Esophagus squamous epithelium (tissue), 4 donors: ENCODE measurements at regions not wholly inside any gene's neighbourhood (a gene's known extent, or its start where the extent isn't known, plus 50 kb on each side); places are given as distances from the start of the nearest gene placed in this dataset.
"Not testable (repeated sequence)": the region's sequence is repeated elsewhere in the genome, so short reads cannot be mapped to it uniquely, and the experiment has no call there.

Source experiments
- POLR2A ChIP-seq, 4 donors: fragments of 450-650 bp; IDR thresholded peaks; one replicate each; pipeline ENCODE4 v1.6.1; 2017; ENCODE audit warnings: antibody characterized with exemption in 4 of 4, mild to moderate bottlenecking in 4 of 4, moderate library complexity in 3 of 4
- TF ChIP-seq, protein P1 (sequence below), 6 experiments: fragments of 450-650 bp in 4 of 6; fragments of 200-600 bp in 2 of 6; sonication (generic) in 2 of 6; IDR thresholded peaks; one replicate each; pipeline ENCODE4 v1.5.1; 2016 to 2019; ENCODE audit warnings: antibody characterized with exemption in 6 of 6, mild to moderate bottlenecking in 4 of 6, moderate library complexity in 4 of 6

DNA sequence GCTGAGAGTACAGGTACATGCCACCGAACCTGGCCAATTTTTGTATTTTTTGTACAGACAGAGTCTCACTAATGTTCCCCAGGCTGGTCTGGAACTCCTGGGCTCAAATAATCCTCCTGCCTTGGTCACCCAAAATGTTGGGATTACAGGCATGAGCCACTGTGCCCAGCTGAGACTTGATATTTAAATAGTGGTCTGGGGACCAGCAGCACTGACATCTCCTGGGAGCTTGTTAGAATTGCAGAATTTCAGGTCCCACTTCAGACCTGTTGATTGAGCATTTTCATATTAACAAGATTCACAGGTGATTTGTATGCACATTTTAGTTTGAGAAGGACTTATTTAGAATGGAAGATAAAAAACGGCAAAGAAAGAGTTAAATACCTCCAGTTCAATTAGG is 57.0 kb upstream of the COBL start:
- TF ChIP-seq, protein P1, sequence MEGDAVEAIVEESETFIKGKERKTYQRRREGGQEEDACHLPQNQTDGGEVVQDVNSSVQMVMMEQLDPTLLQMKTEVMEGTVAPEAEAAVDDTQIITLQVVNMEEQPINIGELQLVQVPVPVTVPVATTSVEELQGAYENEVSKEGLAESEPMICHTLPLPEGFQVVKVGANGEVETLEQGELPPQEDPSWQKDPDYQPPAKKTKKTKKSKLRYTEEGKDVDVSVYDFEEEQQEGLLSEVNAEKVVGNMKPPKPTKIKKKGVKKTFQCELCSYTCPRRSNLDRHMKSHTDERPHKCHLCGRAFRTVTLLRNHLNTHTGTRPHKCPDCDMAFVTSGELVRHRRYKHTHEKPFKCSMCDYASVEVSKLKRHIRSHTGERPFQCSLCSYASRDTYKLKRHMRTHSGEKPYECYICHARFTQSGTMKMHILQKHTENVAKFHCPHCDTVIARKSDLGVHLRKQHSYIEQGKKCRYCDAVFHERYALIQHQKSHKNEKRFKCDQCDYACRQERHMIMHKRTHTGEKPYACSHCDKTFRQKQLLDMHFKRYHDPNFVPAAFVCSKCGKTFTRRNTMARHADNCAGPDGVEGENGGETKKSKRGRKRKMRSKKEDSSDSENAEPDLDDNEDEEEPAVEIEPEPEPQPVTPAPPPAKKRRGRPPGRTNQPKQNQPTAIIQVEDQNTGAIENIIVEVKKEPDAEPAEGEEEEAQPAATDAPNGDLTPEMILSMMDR (IDR thresholded peaks at IDR 0.05), result not testable (repeated sequence)
- TF ChIP-seq POLR2A (IDR thresholded peaks at IDR 0.05), result not testable (repeated sequence)
